B cell (primary cell): ENCODE measurements at regions not wholly inside any gene's neighbourhood (a gene's known extent, or its start where the extent isn't known, plus 50 kb on each side); places are given as distances from the start of the nearest gene placed in this dataset.

ENCODE experiments used
- CTCF ChIP-seq: fragments of 200-600 bp; IDR thresholded peaks from one replicate; pipeline ENCODE4 v1.8.0; 2022; ENCODE audit warnings: antibody characterized with exemption, mild to moderate bottlenecking
- EZH2 ChIP-seq: IDR thresholded peaks from 2 replicates; pipeline ENCODE4 v1.6.1; 2012; ENCODE audit warnings: borderline replicate concordance, low read depth, mild to moderate bottlenecking, moderate library complexity, low read length; ENCODE audit not compliant: insufficient read depth, poor library complexity, severe bottlenecking

- TF ChIP-seq CTCF = no peak
- no peak for TF ChIP-seq EZH2
Observed at GRCh38 chr15:69679623-69680228, 227.1 kb downstream of the RPLP1 start.
